Calu3 (cell line): ENCODE measurements at regions not wholly inside any gene's neighbourhood (a gene's known extent, or its start where the extent isn't known, plus 50 kb on each side); places are given as distances from the start of the nearest gene placed in this dataset.

Experiments
- BruUV-seq: library from RNA; stranded (reverse); fragments of 400-500 nt; replicated peaks from 2 replicates; lab custom pipeline; 2021; lab: Mats Ljungman, UMichigan
- CTCF ChIA-PET: fragments of 300-600 bp; sonication (Branson Sonifier 250); formaldehyde crosslinking; loops from one replicate; lab custom pipeline; 2022; ENCODE audit warnings: antibody characterized with exemption; lab: Charles Lee
- DNase-seq: peaks from one replicate; pipeline ENCODE4 v3.0.0; 2022
- H3K27ac Mint-ChIP-seq: one replicate; pipeline ENCODE4 v1.8.0; 2022; ENCODE audit warnings: mixed read lengths; ENCODE audit not compliant: unreplicated experiment
- H3K27me3 Mint-ChIP-seq: one replicate; pipeline ENCODE4 v1.8.0; 2022; ENCODE audit warnings: mixed read lengths; ENCODE audit not compliant: unreplicated experiment
- H3K36me3 Mint-ChIP-seq: one replicate; pipeline ENCODE4 v1.8.0; 2022; ENCODE audit warnings: mild to moderate bottlenecking, moderate library complexity, mixed read lengths; ENCODE audit not compliant: insufficient read depth, unreplicated experiment
- H3K4me1 Mint-ChIP-seq: one replicate; pipeline ENCODE4 v1.8.0; 2022; ENCODE audit warnings: mild to moderate bottlenecking, low read depth, mixed read lengths; ENCODE audit not compliant: unreplicated experiment
- H3K4me3 Mint-ChIP-seq: one replicate; pipeline ENCODE4 v1.8.0; 2022; ENCODE audit warnings: mild to moderate bottlenecking, low read depth, moderate library complexity, mixed read lengths; ENCODE audit not compliant: unreplicated experiment
- H3K9me3 Mint-ChIP-seq: one replicate; pipeline ENCODE4 v1.8.0; 2022; ENCODE audit warnings: low read depth, mixed read lengths; ENCODE audit not compliant: unreplicated experiment
- CTCF ChIP-seq: fragments of 200-600 bp; IDR thresholded peaks from one replicate; pipeline ENCODE4 v1.8.0; 2022; ENCODE audit warnings: antibody characterized with exemption; ENCODE audit not compliant: unreplicated experiment
- intact Hi-C: fragments of 100-400 bp; cut with micrococcal nuclease; formaldehyde crosslinking; loops from one replicate; pipeline ENCODE4 v1.10.0; 2022; ENCODE audit not compliant: unreplicated experiment

GRCh38 chr18:39296293-39296888, 1730.8 kb upstream of the CELF4 start:
- CTCF ChIA-PET = no interaction called here
- H3K4me3 Mint-ChIP-seq = no peak overlapping the region
- TF ChIP-seq CTCF = no peak
- H3K36me3 Mint-ChIP-seq = no peaks in the 10 kb centered on the region
- intact Hi-C loops = no loop called here
- H3K9me3 Mint-ChIP-seq = no peaks in the 10 kb centered on the region
- no peak overlapping the region for H3K27ac Mint-ChIP-seq
- no peaks in the 10 kb centered on the region for H3K4me1 Mint-ChIP-seq
- H3K27me3 Mint-ChIP-seq = no peaks in the 10 kb centered on the region
- DNase-seq = no peak
- BruUV-seq = no TSS peak

GRCh38 chr18:39276764-39277163, 1711.2 kb upstream of the CELF4 start:
- intact Hi-C loops = no loop called here
- H3K27ac Mint-ChIP-seq = no peak overlapping the region
- CTCF ChIA-PET = no interaction called here
- TF ChIP-seq CTCF = no peak
- H3K9me3 Mint-ChIP-seq = peaks cover 3% of the 10 kb centered on the region
- H3K27me3 Mint-ChIP-seq = no peaks in the 10 kb centered on the region
- DNase-seq = no peak
- H3K4me3 Mint-ChIP-seq = no peak overlapping the region
- no TSS peak for BruUV-seq
- H3K4me1 Mint-ChIP-seq = no peaks in the 10 kb centered on the region
- no peaks in the 10 kb centered on the region for H3K36me3 Mint-ChIP-seq

GRCh38 chr18:39274535-39274934, 1708.9 kb upstream of the CELF4 start:
- BruUV-seq = no TSS peak

GRCh38 chr18:39272230-39272629, 1706.6 kb upstream of the CELF4 start:
- no peak overlapping the region for H3K4me3 Mint-ChIP-seq
- no TSS peak for BruUV-seq
- no peaks in the 10 kb centered on the region for H3K27me3 Mint-ChIP-seq
- TF ChIP-seq CTCF = no peak
- H3K4me1 Mint-ChIP-seq = peaks cover 8% of the 10 kb centered on the region
- intact Hi-C loops = no loop called here
- H3K36me3 Mint-ChIP-seq = no peaks in the 10 kb centered on the region
- CTCF ChIA-PET = interaction anchor here (0.6 kb wide), 1 partner anchor 363 kb away, joined by 3 read pairs; no protein-coding TSS in a partner anchor
- H3K9me3 Mint-ChIP-seq = peaks cover 3% of the 10 kb centered on the region
- DNase-seq = no peak
- no peak overlapping the region for H3K27ac Mint-ChIP-seq

More at GRCh38 chr18:39274535-39274934, 1708.9 kb upstream of the CELF4 start:
- H3K9me3 Mint-ChIP-seq = peaks cover 3% of the 10 kb centered on the region
- CTCF ChIA-PET = no interaction called here
- H3K4me1 Mint-ChIP-seq = peaks cover 8% of the 10 kb centered on the region
- H3K27ac Mint-ChIP-seq = no peak overlapping the region
- no peaks in the 10 kb centered on the region for H3K27me3 Mint-ChIP-seq
- TF ChIP-seq CTCF = no peak
- intact Hi-C loops = no loop called here
- H3K36me3 Mint-ChIP-seq = no peaks in the 10 kb centered on the region
- no peak for DNase-seq
- no peak overlapping the region for H3K4me3 Mint-ChIP-seq
